CD4-positive, alpha-beta T cell treated with Interleukin-2 at 100 ng/mL for 4 hours (primary cell): ENCODE measurements at regions not wholly inside any gene's neighbourhood (a gene's known extent, or its start where the extent isn't known, plus 50 kb on each side); places are given as distances from the start of the nearest gene placed in this dataset.
"Not testable (repeated sequence)": the region's sequence is repeated elsewhere in the genome, so short reads cannot be mapped to it uniquely, and the experiment has no call there.

Experiments
- DNase-seq: peaks from one replicate; pipeline ENCODE4 v3.0.0-alpha.2; 2020; ENCODE audit warnings: low spot score

GRCh38 chr5:18240971-18241370, 606.7 kb downstream of the TAF11L14 start:
- DNase-seq = no peak

- no peak for DNase-seq
These were observed 609.6 kb downstream of the TAF11L14 start for GRCh38 chr5:18243846-18244245.

GRCh38 chr5:18244309-18244708, 610.0 kb downstream of the TAF11L14 start:
- DNase-seq = no peak

GRCh38 chr5:18252559-18252958, 618.3 kb downstream of the TAF11L14 start:
- DNase-seq = no peak

- no peak for DNase-seq
These were observed 630.0 kb downstream of the TAF11L14 start for GRCh38 chr5:18264126-18264882.

- no peak for DNase-seq
These were observed 636.5 kb downstream of the TAF11L14 start for GRCh38 chr5:18270635-18271338.

- DNase-seq = no peak
These were observed 642.7 kb downstream of the TAF11L14 start for GRCh38 chr5:18276939-18277338.

- no peak for DNase-seq
These were observed 647.8 kb downstream of the TAF11L14 start for GRCh38 chr5:18281947-18282581.

- no peak for DNase-seq
These were observed 651.0 kb downstream of the TAF11L14 start for GRCh38 chr5:18285257-18285656.

- DNase-seq = no peak
These were observed 657.9 kb downstream of the TAF11L14 start for GRCh38 chr5:18292146-18292545.

- DNase-seq = not testable (repeated sequence)
These were observed 661.4 kb downstream of the TAF11L14 start for GRCh38 chr5:18295696-18296095.

GRCh38 chr5:18299166-18299565, 664.9 kb downstream of the TAF11L14 start:
- no peak for DNase-seq

- DNase-seq = no peak
These were observed 671.1 kb downstream of the TAF11L14 start for GRCh38 chr5:18305288-18305924.

- DNase-seq = no peak
These were observed 677.0 kb downstream of the TAF11L14 start for GRCh38 chr5:18311266-18311665.

GRCh38 chr5:18312016-18312415, 677.8 kb downstream of the TAF11L14 start:
- DNase-seq = no peak

GRCh38 chr5:18314192-18314778, 680.0 kb downstream of the TAF11L14 start:
- no peak for DNase-seq

GRCh38 chr5:18321262-18321942, 687.1 kb downstream of the TAF11L14 start:
- DNase-seq = no peak

GRCh38 chr5:18323891-18324290, 689.6 kb downstream of the TAF11L14 start:
- DNase-seq = no peak

- no peak for DNase-seq
These were observed 691.2 kb downstream of the TAF11L14 start for GRCh38 chr5:18325431-18325830.

- no peak for DNase-seq
These were observed 695.1 kb downstream of the TAF11L14 start for GRCh38 chr5:18329328-18329727.

GRCh38 chr5:18333841-18334240, 699.6 kb downstream of the TAF11L14 start:
- no peak for DNase-seq

GRCh38 chr5:18334949-18335348, 700.7 kb downstream of the TAF11L14 start:
- DNase-seq = no peak
